ENCODE measurements at regions not wholly inside any gene's neighbourhood (a gene's known extent, or its start where the extent isn't known, plus 50 kb on each side); places are given as distances from the start of the nearest gene placed in this dataset.

DNA sequence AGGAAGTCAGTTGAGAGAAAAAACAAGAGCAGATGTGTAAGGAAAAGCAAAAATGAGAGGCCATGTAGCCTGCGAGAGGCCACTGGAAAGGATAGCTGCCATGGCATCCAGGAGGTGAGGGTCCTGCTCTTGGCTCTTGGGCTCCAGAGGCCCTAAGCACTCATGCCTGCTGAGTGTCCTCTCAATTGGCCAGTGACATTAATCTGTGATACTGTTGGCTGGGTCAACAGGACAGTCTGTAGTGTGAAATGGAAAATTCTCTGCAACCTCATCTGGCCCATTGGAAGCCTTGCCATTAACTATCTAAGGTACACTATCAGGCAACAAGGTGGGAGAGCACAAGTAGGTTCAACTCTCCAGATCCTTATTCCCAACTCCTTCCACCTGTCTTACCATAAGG, 180.9 kb downstream of the LY86 start:
- H3K9me3 Mint-ChIP-seq (ENCODE audit: low read depth) = no peaks in the 10 kb centered on the region
- H3K4me1 Mint-ChIP-seq (ENCODE audit: low read depth) = no peaks in the 10 kb centered on the region
- no peak overlapping the region for H3K4me3 Mint-ChIP-seq (ENCODE audit: unreplicated experiment)
- no peak for DNase-seq (ENCODE audit: low spot score)
- no peaks in the 10 kb centered on the region for H3K36me3 Mint-ChIP-seq (ENCODE audit: low read depth)
- H3K27ac Mint-ChIP-seq (ENCODE audit: unreplicated experiment) = no peak overlapping the region
- H3K27me3 Mint-ChIP-seq (ENCODE audit: low read depth) = peaks cover 2% of the 10 kb centered on the region
- TF ChIP-seq, protein P1, sequence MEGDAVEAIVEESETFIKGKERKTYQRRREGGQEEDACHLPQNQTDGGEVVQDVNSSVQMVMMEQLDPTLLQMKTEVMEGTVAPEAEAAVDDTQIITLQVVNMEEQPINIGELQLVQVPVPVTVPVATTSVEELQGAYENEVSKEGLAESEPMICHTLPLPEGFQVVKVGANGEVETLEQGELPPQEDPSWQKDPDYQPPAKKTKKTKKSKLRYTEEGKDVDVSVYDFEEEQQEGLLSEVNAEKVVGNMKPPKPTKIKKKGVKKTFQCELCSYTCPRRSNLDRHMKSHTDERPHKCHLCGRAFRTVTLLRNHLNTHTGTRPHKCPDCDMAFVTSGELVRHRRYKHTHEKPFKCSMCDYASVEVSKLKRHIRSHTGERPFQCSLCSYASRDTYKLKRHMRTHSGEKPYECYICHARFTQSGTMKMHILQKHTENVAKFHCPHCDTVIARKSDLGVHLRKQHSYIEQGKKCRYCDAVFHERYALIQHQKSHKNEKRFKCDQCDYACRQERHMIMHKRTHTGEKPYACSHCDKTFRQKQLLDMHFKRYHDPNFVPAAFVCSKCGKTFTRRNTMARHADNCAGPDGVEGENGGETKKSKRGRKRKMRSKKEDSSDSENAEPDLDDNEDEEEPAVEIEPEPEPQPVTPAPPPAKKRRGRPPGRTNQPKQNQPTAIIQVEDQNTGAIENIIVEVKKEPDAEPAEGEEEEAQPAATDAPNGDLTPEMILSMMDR (IDR thresholded peaks at IDR 0.05) = no peak

DNA sequence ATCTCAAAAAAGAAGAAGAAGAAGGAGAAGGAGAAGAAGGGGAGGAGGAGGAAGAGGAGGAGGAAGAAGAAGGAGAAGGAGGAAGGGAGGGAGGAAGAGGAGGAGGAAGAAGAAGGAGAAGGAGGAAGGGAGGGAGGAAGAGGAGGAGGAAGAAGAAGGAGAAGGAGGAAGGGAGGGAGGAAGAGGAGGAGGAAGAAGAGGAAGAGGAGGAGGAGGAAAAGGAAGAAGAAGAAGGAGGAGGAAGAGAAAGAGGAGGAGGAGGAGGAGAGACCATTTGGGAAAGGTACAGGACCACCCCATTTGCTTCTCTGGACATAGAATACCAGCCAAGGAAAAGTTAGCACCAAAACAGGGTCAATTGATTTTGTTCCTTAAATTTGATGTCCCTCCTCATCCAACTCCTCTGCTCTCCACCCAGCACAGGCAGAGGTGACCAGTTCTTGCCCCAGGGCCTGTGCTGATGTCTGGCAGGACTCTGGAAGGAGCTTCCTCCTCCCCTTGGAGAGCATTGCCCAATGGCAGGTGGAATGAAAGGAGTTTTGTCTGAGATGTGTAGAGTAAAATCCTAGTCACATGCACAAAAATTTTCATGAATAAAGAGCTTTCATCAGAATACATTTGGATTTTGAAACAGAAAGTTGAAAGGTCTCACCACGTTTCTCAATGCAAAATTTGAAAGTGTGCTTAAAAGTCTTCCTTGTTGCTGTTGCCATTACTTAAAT, 182.9 kb downstream of the LY86 start:
- TF ChIP-seq, protein P1 (IDR thresholded peaks at IDR 0.05) = no peak
- peaks cover 2% of the 10 kb centered on the region for H3K9me3 Mint-ChIP-seq (ENCODE audit: low read depth)
- no peak overlapping the region for H3K27ac Mint-ChIP-seq (ENCODE audit: unreplicated experiment)
- no peak for DNase-seq (ENCODE audit: low spot score)
- peaks cover 4% of the 10 kb centered on the region for H3K27me3 Mint-ChIP-seq (ENCODE audit: low read depth)
- no peaks in the 10 kb centered on the region for H3K4me1 Mint-ChIP-seq (ENCODE audit: low read depth)
- no peak overlapping the region for H3K4me3 Mint-ChIP-seq (ENCODE audit: unreplicated experiment)
- no peaks in the 10 kb centered on the region for H3K36me3 Mint-ChIP-seq (ENCODE audit: low read depth)

DNA sequence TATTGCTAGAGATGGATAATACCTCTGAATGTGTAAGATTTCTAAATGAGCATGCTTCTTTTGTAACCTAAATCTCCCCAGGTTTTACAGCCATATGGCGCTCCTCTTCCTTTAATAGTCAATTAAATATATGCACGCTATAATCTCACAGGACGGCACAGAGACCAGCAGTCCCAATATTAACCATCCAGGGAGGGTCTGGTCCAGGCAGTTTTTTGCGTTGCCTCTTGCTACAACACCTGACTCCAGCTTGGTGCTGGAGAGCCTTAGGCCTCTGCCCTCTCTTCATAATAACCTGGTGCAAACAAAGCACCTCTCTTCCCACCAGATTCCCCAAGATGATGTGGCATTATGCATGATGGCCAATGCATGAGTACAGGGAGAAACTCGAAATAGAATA, 183.4 kb downstream of the LY86 start:
- Mint-ChIP-seq H3K4me3 (ENCODE audit: unreplicated experiment) (no peak overlapping the region), H3K36me3 (ENCODE audit: low read depth) (peaks cover 4% of the 10 kb centered on the region), H3K9me3 (ENCODE audit: low read depth) (peaks cover 8% of the 10 kb centered on the region), H3K4me1 (ENCODE audit: low read depth) (no peaks in the 10 kb centered on the region), H3K27me3 (ENCODE audit: low read depth) (peaks cover 6% of the 10 kb centered on the region), H3K27ac (ENCODE audit: unreplicated experiment) (no peak overlapping the region)
- TF ChIP-seq, protein P1 (IDR thresholded peaks at IDR 0.05) = no peak
- DNase-seq (ENCODE audit: low spot score) = no peak

DNA sequence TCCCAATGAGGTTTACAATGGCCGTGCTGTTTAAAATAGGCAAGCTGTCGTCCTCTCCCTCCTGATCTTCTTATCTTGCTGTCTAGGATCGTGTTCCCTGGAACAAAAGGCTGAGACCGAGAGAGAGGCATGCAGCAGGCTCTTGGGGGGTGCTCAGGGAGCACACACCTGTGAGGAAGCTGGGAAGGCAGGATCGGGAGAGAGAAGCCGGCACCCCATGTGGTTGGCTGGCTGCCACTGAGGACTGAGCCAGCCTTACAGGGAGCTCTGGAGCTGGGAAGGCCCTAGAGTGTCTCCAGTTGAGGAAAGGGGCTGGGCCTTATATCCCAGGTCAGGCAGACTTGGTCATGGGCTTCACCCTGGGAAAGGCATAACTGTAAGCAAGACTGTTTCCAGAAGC, 184.2 kb downstream of the LY86 start:
- no peak for DNase-seq (ENCODE audit: low spot score)
- TF ChIP-seq, protein P1 (IDR thresholded peaks at IDR 0.05) = no peak
- peaks cover 4% of the 10 kb centered on the region for H3K36me3 Mint-ChIP-seq (ENCODE audit: low read depth)
- peaks cover 6% of the 10 kb centered on the region for H3K27me3 Mint-ChIP-seq (ENCODE audit: low read depth)
- no peaks in the 10 kb centered on the region for H3K4me1 Mint-ChIP-seq (ENCODE audit: low read depth)
- H3K27ac Mint-ChIP-seq (ENCODE audit: unreplicated experiment) = no peak overlapping the region
- H3K9me3 Mint-ChIP-seq (ENCODE audit: low read depth) = peaks cover 8% of the 10 kb centered on the region
- H3K4me3 Mint-ChIP-seq (ENCODE audit: unreplicated experiment) = no peak overlapping the region

DNA sequence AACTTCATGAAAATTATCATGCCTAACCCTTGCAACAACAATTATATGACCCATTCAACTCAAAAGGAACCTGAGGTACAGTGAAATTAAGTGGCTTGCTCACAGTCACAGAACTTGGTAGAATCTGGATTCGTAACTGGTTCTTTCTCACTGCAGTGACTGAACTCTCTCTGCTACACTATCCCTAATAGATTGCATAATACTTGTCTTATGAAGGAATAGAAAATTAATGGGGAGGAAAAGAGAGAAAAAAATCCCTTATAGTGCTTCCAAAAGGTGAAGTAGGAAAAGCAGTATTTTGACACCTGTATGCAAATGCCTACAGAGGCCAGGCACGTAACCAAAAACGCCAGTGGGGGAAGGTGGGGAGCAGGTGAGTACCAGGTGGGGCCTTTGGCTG, 186.6 kb downstream of the LY86 start:
- Mint-ChIP-seq H3K4me1 (ENCODE audit: low read depth) (no peaks in the 10 kb centered on the region), H3K9me3 (ENCODE audit: low read depth) (peaks cover 8% of the 10 kb centered on the region), H3K27me3 (ENCODE audit: low read depth) (peaks cover 6% of the 10 kb centered on the region), H3K27ac (ENCODE audit: unreplicated experiment) (no peak overlapping the region), H3K36me3 (ENCODE audit: low read depth) (peaks cover 4% of the 10 kb centered on the region), H3K4me3 (ENCODE audit: unreplicated experiment) (no peak overlapping the region)
- DNase-seq (ENCODE audit: low spot score) = no peak
- TF ChIP-seq, protein P1 (IDR thresholded peaks at IDR 0.05) = no peak
